Activated naive CD8-positive, alpha-beta T cell treated with anti-CD3 and anti-CD28 coated beads, Interleukin-2, amount 10 ng/mL, durations not matched to agents 7 days and 5 days (primary cell): ENCODE measurements at regions not wholly inside any gene's neighbourhood (a gene's known extent, or its start where the extent isn't known, plus 50 kb on each side); places are given as distances from the start of the nearest gene placed in this dataset.

Experiments used
- ATAC-seq: fragments of 150-1000 bp; cut with Tn5 transposase; one replicate; pipeline ENCODE4 v1.10.0; 2021; ENCODE audit warnings: low read depth, moderate library complexity
- POLR2A ChIA-PET: fragments of 350-600 bp; sonication (Branson Sonifier 250); formaldehyde crosslinking; loops from one replicate; lab custom pipeline; 2021; ENCODE audit warnings: antibody characterized with exemption; lab: Charles Lee
- DNase-seq: peaks from one replicate; pipeline ENCODE4 v3.0.0; 2021
- H3K27ac Mint-ChIP-seq: one replicate; pipeline ENCODE4 v1.8.0; 2022; ENCODE audit warnings: mild to moderate bottlenecking, mixed read lengths
- H3K27me3 Mint-ChIP-seq: one replicate; pipeline ENCODE4 v1.8.0; 2022; ENCODE audit warnings: mild to moderate bottlenecking, moderate library complexity, mixed read lengths
- H3K36me3 Mint-ChIP-seq: one replicate; pipeline ENCODE4 v1.8.0; 2021; ENCODE audit warnings: mild to moderate bottlenecking, mixed read lengths
- H3K4me1 Mint-ChIP-seq: one replicate; pipeline ENCODE4 v1.8.0; 2021; ENCODE audit warnings: mixed read lengths
- H3K4me3 Mint-ChIP-seq: one replicate; pipeline ENCODE4 v1.8.0; 2022; ENCODE audit warnings: mild to moderate bottlenecking, moderate library complexity, mixed read lengths
- H3K9me3 Mint-ChIP-seq: one replicate; pipeline ENCODE4 v1.8.0; 2021; ENCODE audit warnings: mixed read lengths

DNA sequence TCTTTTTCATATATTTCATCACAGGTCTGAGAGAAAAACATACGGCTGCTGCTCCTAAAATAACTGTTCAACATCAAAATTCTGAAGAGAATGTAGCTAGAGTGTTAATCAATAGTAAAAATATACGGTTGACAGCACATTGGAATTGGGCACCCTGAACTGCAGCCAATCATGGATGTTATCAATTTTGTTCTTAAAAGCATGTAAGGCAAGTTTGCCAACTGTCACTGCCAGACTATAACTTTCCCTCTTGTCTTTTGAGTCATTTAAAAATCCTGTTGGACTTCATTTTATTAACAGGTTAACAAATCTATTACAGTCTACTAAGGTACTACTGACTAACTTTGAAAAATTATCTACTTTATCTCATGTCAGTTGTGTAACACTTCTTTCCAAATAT lies 592.8 kb downstream of the HACE1 start:
- POLR2A ChIA-PET, result no interaction called here
- DNase-seq, result no peak
- H3K4me3 Mint-ChIP-seq, result no peak overlapping the region
- H3K4me1 Mint-ChIP-seq, result no peaks in the 10 kb centered on the region
- no peak overlapping the region for H3K27ac Mint-ChIP-seq
- H3K36me3 Mint-ChIP-seq, result no peaks in the 10 kb centered on the region
- H3K27me3 Mint-ChIP-seq, result no peaks in the 10 kb centered on the region
- no peaks in the 10 kb centered on the region for H3K9me3 Mint-ChIP-seq
- ATAC-seq, result no peak

- Mint-ChIP-seq H3K4me1 (no peaks in the 10 kb centered on the region), H3K9me3 (no peaks in the 10 kb centered on the region), H3K27ac (no peak overlapping the region), H3K4me3 (no peak overlapping the region), H3K36me3 (no peaks in the 10 kb centered on the region), H3K27me3 (no peaks in the 10 kb centered on the region)
- ATAC-seq (no peak), DNase-seq (no peak)
- POLR2A ChIA-PET, result no interaction called here
These were observed 603.1 kb downstream of the HACE1 start for GRCh38 chr6:104256646-104257045.

GRCh38 chr6:104253236-104253635 lies 606.5 kb downstream of the HACE1 start:
- Mint-ChIP-seq H3K4me3 (no peak overlapping the region), H3K4me1 (no peaks in the 10 kb centered on the region), H3K9me3 (no peaks in the 10 kb centered on the region), H3K36me3 (no peaks in the 10 kb centered on the region), H3K27me3 (no peaks in the 10 kb centered on the region), H3K27ac (no peak overlapping the region)
- ATAC-seq (no peak), DNase-seq (no peak)
- POLR2A ChIA-PET, result no interaction called here

DNA sequence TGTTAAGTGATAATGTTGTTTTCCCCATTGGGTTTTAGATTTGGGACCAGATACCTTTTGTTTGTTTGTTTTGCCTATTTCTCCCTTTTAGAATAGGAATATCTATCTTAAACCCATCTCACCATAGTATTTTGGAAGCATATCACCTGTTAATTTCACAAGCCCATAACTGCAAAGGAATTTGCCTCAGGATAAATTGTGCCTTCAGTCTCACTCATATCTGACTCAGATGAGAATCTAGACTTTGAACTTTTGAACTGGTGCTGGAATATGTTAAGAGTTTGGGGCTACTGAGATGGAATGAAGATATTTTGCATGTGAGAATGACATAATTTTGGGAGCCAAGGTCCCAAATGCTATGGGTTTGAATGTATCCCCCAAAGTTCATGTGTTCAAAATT lies 607.4 kb downstream of the HACE1 start:
- no peaks in the 10 kb centered on the region for H3K36me3 Mint-ChIP-seq
- H3K27me3 Mint-ChIP-seq, result no peaks in the 10 kb centered on the region
- H3K9me3 Mint-ChIP-seq, result no peaks in the 10 kb centered on the region
- H3K27ac Mint-ChIP-seq, result no peak overlapping the region
- ATAC-seq (no peak), DNase-seq (no peak)
- H3K4me1 Mint-ChIP-seq, result no peaks in the 10 kb centered on the region
- POLR2A ChIA-PET, result no interaction called here
- no peak overlapping the region for H3K4me3 Mint-ChIP-seq

GRCh38 chr6:104251651-104252050 lies 608.1 kb downstream of the HACE1 start:
- no peak overlapping the region for H3K4me3 Mint-ChIP-seq
- no peak for DNase-seq
- no peaks in the 10 kb centered on the region for H3K27me3 Mint-ChIP-seq
- POLR2A ChIA-PET, result no interaction called here
- no peaks in the 10 kb centered on the region for H3K4me1 Mint-ChIP-seq
- no peaks in the 10 kb centered on the region for H3K36me3 Mint-ChIP-seq
- no peaks in the 10 kb centered on the region for H3K9me3 Mint-ChIP-seq
- no peak overlapping the region for H3K27ac Mint-ChIP-seq
- no peak for ATAC-seq

- POLR2A ChIA-PET, result no interaction called here
- peaks cover 4% of the 10 kb centered on the region for H3K9me3 Mint-ChIP-seq
- H3K4me3 Mint-ChIP-seq, result no peak overlapping the region
- ATAC-seq, result no peak
- H3K27ac Mint-ChIP-seq, result no peak overlapping the region
- no peaks in the 10 kb centered on the region for H3K27me3 Mint-ChIP-seq
- no peaks in the 10 kb centered on the region for H3K36me3 Mint-ChIP-seq
- no peak for DNase-seq
- H3K4me1 Mint-ChIP-seq, result no peaks in the 10 kb centered on the region
These were observed 618.9 kb downstream of the HACE1 start for GRCh38 chr6:104240865-104241264.

DNA sequence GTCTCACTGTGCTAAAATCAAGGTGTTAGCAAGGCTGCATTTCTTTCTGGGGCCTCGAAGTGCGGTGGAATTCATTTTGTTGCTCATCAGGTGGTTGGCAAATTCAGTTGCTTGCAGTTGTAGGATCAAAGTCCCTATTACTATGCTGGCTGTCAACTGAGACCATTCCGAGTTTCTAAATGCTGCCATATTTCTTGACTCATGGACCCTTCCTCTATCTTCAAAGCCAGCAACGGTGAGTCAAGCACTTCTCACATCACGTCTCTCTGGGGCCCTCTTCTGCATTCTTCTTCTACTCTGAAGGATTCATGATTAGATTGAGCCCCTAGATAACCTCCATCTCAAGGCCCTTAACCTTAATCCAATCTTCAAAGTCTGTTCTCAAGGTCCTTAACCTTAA lies 619.7 kb downstream of the HACE1 start:
- Mint-ChIP-seq H3K27ac (no peak overlapping the region), H3K4me1 (no peaks in the 10 kb centered on the region), H3K36me3 (no peaks in the 10 kb centered on the region), H3K9me3 (peaks cover 3% of the 10 kb centered on the region), H3K27me3 (no peaks in the 10 kb centered on the region), H3K4me3 (no peak overlapping the region)
- no peak for ATAC-seq
- POLR2A ChIA-PET, result no interaction called here
- DNase-seq, result no peak

DNA sequence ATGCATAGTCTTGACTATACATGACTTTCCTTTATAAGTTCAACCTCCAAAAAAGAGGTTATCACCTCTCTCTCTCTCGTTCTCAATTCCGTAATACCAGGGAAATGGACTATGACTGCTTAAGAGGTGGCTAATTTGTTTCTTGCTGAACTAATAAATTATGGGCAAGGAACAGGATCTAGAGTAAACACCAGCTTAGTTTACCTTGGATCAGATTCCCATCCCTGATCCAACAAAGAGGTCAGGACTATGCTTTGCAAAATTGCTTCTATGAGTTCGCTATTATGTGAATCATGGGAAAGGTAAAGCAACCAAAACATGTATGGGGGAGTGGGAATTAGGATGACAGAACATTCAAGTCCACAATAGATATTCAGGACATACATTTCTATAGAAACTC lies 630.7 kb downstream of the HACE1 start:
- Mint-ChIP-seq H3K4me3 (no peak overlapping the region), H3K36me3 (no peaks in the 10 kb centered on the region), H3K27me3 (no peaks in the 10 kb centered on the region), H3K4me1 (no peaks in the 10 kb centered on the region), H3K27ac (no peak overlapping the region), H3K9me3 (no peaks in the 10 kb centered on the region)
- ATAC-seq (no peak), DNase-seq (no peak)
- POLR2A ChIA-PET, result no interaction called here

DNA sequence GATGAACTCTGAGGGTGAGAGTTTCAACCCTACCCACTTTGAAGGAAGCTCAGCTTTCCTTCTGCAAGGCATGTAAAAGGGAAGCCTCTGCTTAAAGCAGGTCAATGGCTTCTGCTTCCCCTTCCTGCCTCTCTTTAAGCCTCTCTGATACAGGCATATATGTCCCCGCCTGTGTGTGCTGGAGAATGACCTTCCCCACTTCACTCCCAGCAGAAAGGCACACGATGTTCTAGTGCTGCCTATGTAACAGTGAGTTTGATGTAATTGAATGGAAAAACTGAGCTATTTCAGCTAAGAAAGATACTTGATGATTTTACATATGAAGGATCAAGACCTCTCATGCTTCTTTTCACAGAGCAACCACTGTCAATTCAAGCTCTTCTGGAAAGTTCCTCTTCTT lies 632.2 kb downstream of the HACE1 start:
- no peak overlapping the region for H3K27ac Mint-ChIP-seq
- POLR2A ChIA-PET, result no interaction called here
- no peaks in the 10 kb centered on the region for H3K9me3 Mint-ChIP-seq
- ATAC-seq, result no peak
- no peaks in the 10 kb centered on the region for H3K4me1 Mint-ChIP-seq
- no peak for DNase-seq
- H3K36me3 Mint-ChIP-seq, result no peaks in the 10 kb centered on the region
- no peak overlapping the region for H3K4me3 Mint-ChIP-seq
- H3K27me3 Mint-ChIP-seq, result no peaks in the 10 kb centered on the region

DNA sequence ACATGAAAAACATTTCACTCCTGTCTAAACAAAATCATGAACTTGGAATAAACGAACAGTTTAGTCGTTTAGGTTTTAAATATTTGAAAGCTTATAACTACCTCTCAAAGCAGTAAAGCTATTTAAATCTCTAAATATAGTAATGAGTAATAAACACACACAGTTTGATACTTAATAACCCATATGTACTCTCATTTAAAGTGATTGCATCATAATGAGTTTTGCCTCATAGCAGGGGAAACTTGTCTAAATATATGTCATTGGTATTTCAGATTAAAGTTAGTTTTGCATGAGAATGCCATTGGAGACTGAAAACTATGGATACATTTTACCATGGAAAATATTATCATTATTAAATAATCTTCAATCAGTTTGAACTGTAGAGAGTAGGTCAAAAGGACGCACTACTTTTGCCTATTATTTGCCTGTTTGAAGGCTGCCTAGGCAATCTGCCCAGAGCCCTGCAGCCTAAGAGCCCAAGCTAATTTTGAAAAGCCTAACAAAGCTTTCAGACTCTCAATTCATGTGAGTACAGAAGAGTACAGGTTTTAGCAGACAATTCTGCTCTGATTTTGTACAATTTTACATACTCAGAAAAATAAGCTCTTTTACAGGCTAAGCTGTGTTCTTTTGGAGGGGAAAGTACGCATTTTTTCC lies 632.8 kb downstream of the HACE1 start:
- ATAC-seq (no peak), DNase-seq (no peak)
- Mint-ChIP-seq H3K4me3 (no peak overlapping the region), H3K36me3 (no peaks in the 10 kb centered on the region), H3K4me1 (no peaks in the 10 kb centered on the region), H3K9me3 (no peaks in the 10 kb centered on the region), H3K27me3 (no peaks in the 10 kb centered on the region), H3K27ac (no peak overlapping the region)
- POLR2A ChIA-PET, result no interaction called here

- no peak for DNase-seq
- POLR2A ChIA-PET, result no interaction called here
- no peak overlapping the region for H3K27ac Mint-ChIP-seq
- no peak overlapping the region for H3K4me3 Mint-ChIP-seq
- H3K36me3 Mint-ChIP-seq, result no peaks in the 10 kb centered on the region
- no peak for ATAC-seq
- no peaks in the 10 kb centered on the region for H3K27me3 Mint-ChIP-seq
- no peaks in the 10 kb centered on the region for H3K9me3 Mint-ChIP-seq
- no peaks in the 10 kb centered on the region for H3K4me1 Mint-ChIP-seq
These were observed 641.6 kb downstream of the HACE1 start for GRCh38 chr6:104218116-104218515.

GRCh38 chr6:104214901-104215300 lies 644.8 kb downstream of the HACE1 start:
- Mint-ChIP-seq H3K4me3 (no peak overlapping the region), H3K27ac (no peak overlapping the region), H3K36me3 (no peaks in the 10 kb centered on the region), H3K27me3 (no peaks in the 10 kb centered on the region), H3K9me3 (no peaks in the 10 kb centered on the region), H3K4me1 (no peaks in the 10 kb centered on the region)
- ATAC-seq, result no peak
- POLR2A ChIA-PET, result no interaction called here
- DNase-seq, result no peak

DNA sequence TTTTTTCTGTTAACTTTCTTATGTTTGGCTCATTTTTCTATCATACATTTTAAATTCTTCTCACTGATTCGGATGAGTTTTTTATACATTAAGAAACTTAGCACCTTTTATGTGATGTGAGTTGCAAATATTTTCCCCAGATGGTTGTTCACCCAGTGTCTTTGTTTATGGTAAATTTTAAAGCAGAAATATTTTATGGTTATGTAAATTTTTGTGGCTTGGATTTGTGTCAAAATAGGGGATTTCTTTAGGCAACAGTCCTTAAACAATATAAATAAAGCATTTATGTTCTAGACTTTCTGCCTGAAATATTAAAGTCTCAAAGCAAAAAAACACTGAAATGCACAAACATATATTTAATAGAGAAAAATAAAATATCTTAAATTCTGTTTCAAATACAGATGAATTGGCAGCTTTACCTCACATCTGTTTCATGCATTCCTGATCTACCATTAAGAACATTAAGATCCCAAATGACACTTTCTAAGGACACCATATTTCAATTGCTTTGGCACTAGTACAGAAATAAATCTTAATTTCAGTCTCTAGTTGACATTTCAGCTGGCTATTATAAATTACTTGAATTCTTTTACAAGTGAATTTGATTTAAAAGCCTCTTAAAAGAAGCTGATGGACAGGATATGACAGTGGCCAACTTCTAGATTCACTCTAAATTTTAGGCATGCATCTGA lies 646.6 kb downstream of the HACE1 start:
- Mint-ChIP-seq H3K27ac (no peak overlapping the region), H3K36me3 (no peaks in the 10 kb centered on the region), H3K9me3 (no peaks in the 10 kb centered on the region), H3K4me3 (no peak overlapping the region), H3K27me3 (no peaks in the 10 kb centered on the region), H3K4me1 (no peaks in the 10 kb centered on the region)
- no peak for DNase-seq
- ATAC-seq, result no peak
- POLR2A ChIA-PET, result no interaction called here

- Mint-ChIP-seq H3K4me1 (no peaks in the 10 kb centered on the region), H3K27me3 (no peaks in the 10 kb centered on the region), H3K9me3 (no peaks in the 10 kb centered on the region), H3K36me3 (no peaks in the 10 kb centered on the region), H3K27ac (no peak overlapping the region), H3K4me3 (no peak overlapping the region)
- DNase-seq (no peak), ATAC-seq (no peak)
- POLR2A ChIA-PET, result no interaction called here
These were observed 652.1 kb downstream of the HACE1 start for GRCh38 chr6:104207635-104208034.
